ENCODE measurements at regions not wholly inside any gene's neighbourhood (a gene's known extent, or its start where the extent isn't known, plus 50 kb on each side); places are given as distances from the start of the nearest gene placed in this dataset.

DNA sequence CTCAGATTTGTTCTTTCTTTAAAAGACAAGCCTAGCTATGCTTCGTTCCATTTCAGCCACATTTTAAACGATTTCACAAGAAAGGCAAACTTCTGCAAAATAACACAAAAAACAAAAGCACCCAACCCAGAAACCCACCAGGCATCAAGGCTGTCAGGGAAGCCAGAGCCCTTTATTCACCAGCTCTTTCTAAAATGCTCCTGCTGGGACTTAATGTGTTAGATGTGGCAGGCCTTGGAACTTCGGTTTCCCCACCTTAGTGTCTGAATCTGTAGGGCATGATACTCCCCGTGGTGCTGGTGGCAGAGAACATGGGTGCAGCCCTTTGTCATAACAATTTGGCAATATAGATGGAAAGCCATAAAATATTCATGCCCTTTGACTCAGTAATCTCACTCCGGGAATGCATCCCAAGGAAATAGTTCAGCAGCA is 56.8 kb upstream of the LCTL start:
- Histone ChIP-seq H4K8ac (ENCODE audit: extremely low read depth, insufficient read depth, low read length) (no peak overlapping the region), H2BK120ac (replicated peaks; ENCODE audit: low read depth, low read length) (no peak overlapping the region), H3K4ac (replicated peaks; ENCODE audit: insufficient read length, low read depth, low read length) (no peak overlapping the region), H3K4me1 (replicated peaks in 1 of 4; ENCODE audit: control insufficient read depth in 3 of 4, insufficient read depth in 4 of 4, low read length in 3 of 4) (peaks cover 19 to 37% (median 27%) of the 10 kb centered on the region in 4 experiments), H3K56ac (replicated peaks; ENCODE audit: insufficient read length, low read depth, low read length) (no peak overlapping the region), H2BK5ac (ENCODE audit: low read depth, low read length) (no peak overlapping the region; the same call in 1 of the 2 replicates), H4K91ac (replicated peaks; ENCODE audit: insufficient read length, low read length) (no peak overlapping the region), H3K79me1 (ENCODE audit: low read depth, low read length) (no peaks in the 10 kb centered on the region), H3K9me3 (ENCODE audit: insufficient read depth in 2 of 2, low read depth in 1 of 2, low read length in 1 of 2) (no peaks in the 10 kb centered on the region), H2BK12ac (ENCODE audit: low read depth, low read length) (0 out of 2 replicates have a peak overlapping the region, but pooled peaks have one; percentile 18), H2AFZ (ENCODE audit: low read length) (no peak overlapping the region), H3K4me3 (ENCODE audit: extremely low read depth in 1 of 4, insufficient read depth in 2 of 4, low read depth in 3 of 4, low read length in 4 of 4) (peak overlapping the region in 1 of 4 experiments; percentile 50; a peak in 2 of 8 replicates), H2BK20ac (ENCODE audit: low read length) (no peak overlapping the region), H3K4me2 (ENCODE audit: insufficient read depth in 1 of 2, low read depth in 2 of 2, low read length in 2 of 2) (peak overlapping the region; percentile 45 to 47), H3K9ac (replicated peaks in 1 of 4; ENCODE audit: extremely low read depth in 1 of 4, low read depth in 3 of 4, low read length in 3 of 4) (no peak overlapping the region; a peak in 1 of 7 replicates), H4K20me1 (replicated peaks in 1 of 2; ENCODE audit: control insufficient read depth in 1 of 2, insufficient read depth in 2 of 2, low read length in 2 of 2) (no peaks in the 10 kb centered on the region), H3K79me2 (ENCODE audit: control insufficient read depth in 1 of 2, insufficient read depth in 2 of 2, low read length in 2 of 2) (no peaks in the 10 kb centered on the region), H3K27me3 (replicated peaks in 1 of 4; ENCODE audit: control insufficient read depth in 3 of 4, extremely low read depth in 1 of 4, insufficient read depth in 3 of 4, low read length in 3 of 4) (peaks cover 0 to 5% (median 1%) of the 10 kb centered on the region in 4 experiments; a peak in 4 of 7 replicates), H2BK15ac (ENCODE audit: low read length) (no peak overlapping the region), H3K27ac (ENCODE audit: low read depth, low read length) (no peak overlapping the region), H2AK5ac (ENCODE audit: low read depth, low read length) (no peak overlapping the region), H3K18ac (ENCODE audit: extremely low read depth, low read length) (no peak overlapping the region), H3K23ac (ENCODE audit: insufficient read length) (no peak overlapping the region), H4K5ac (ENCODE audit: insufficient read length, low read depth, low read length) (no peak overlapping the region), H3K36me3 (ENCODE audit: control insufficient read depth in 2 of 4, insufficient read depth in 4 of 4, low read length in 3 of 4) (no peaks in the 10 kb centered on the region), H3K23me2 (ENCODE audit: low read depth, low read length) (no peaks in the 10 kb centered on the region; the same call in 1 of the 2 replicates), H3K14ac (ENCODE audit: insufficient read length) (no peak overlapping the region)
- 29% methylated on average over 5 of the region's 5 CpGs; no CpG with 5 or more reads in 1 of the 2 experiments for WGBS, 2 experiments (ENCODE audit: extremely low coverage in 1 of 2, insufficient coverage in 1 of 2, insufficient read length in 1 of 2, insufficient replicate concordance in 2 of 2, low coverage in 1 of 2, low lambda C conversion rate in 2 of 2, missing lambda C conversion rate in 1 of 2)
- DNase-seq (ENCODE audit: low read depth in 1 of 2, low spot score in 2 of 2) (no peak), FAIRE-seq (no peak)
- CTCF ChIA-PET (ENCODE audit: partially characterized antibody): interaction anchor here (1.0 to 22.4 kb wide), 9 partner anchors 10 to 229 kb away, joined by 3 to 361 read pairs (median 6); partner anchors contain the start of gene SMAD6
- POLR2A ChIA-PET (ENCODE audit: partially characterized antibody): interaction anchor here (0.6 to 3.4 kb wide), 10 partner anchors 10 to 123 kb away, joined by 3 to 17 read pairs (median 4); partner anchors contain the start of genes RPL4, SMAD6 and ZWILCH
- no peak for TF ChIP-seq SAP30 (IDR thresholded peaks at IDR 0.05; ENCODE audit: insufficient read depth, insufficient replicate concordance, low read length)
- TF ChIP-seq BACH1 (IDR thresholded peaks at IDR 0.05; ENCODE audit: low read length): no peak
- no peak for TF ChIP-seq SIN3A (conservative IDR thresholded peaks at IDR 0.05 in 1 of 2, IDR thresholded peaks at IDR 0.05 in 1 of 2; ENCODE audit: low read depth in 1 of 2, low read length in 2 of 2)
- TF ChIP-seq KDM4A (IDR thresholded peaks at IDR 0.05; ENCODE audit: low read depth, low read length, severe bottlenecking): no peak
- TF ChIP-seq RNF2 (IDR thresholded peaks at IDR 0.05; ENCODE audit: borderline replicate concordance, low read depth, low read length, missing control alignments, poor library complexity, severe bottlenecking): no peak
- no peak for TF ChIP-seq SIX5 (IDR thresholded peaks at IDR 0.05; ENCODE audit: low read depth, low read length)
- TF ChIP-seq ZNF274 (IDR thresholded peaks at IDR 0.05; ENCODE audit: borderline replicate concordance, extremely low read depth, low read length): no peak
- TF ChIP-seq E2F6 (IDR thresholded peaks at IDR 0.05): no peak
- TF ChIP-seq TCF12 (IDR thresholded peaks at IDR 0.05; ENCODE audit: low read depth, low read length): no peak
- TF ChIP-seq SP2 (IDR thresholded peaks at IDR 0.05; ENCODE audit: low read length): no peak
- TF ChIP-seq POU5F1 (IDR thresholded peaks at IDR 0.05; ENCODE audit: low read depth, low read length): no peak
- no peak for TF ChIP-seq TAF1 (IDR thresholded peaks at IDR 0.05; ENCODE audit: low read depth, low read length)
- TF ChIP-seq BCL11A (IDR thresholded peaks at IDR 0.05; ENCODE audit: low read depth in 2 of 2, low read length in 2 of 2): no peak
